GM06990 (cell line): ENCODE measurements at regions not wholly inside any gene's neighbourhood (a gene's known extent, or its start where the extent isn't known, plus 50 kb on each side); places are given as distances from the start of the nearest gene placed in this dataset.
A peak's percentile ranks its signal among the peaks of the same experiment; 100 is the strongest.

Experiments
- DNase-seq: peaks from one replicate; pipeline ENCODE4 v3.0.0-alpha.2; 2011; ENCODE audit not compliant: insufficient read length; ENCODE audit errors: extremely low read depth
- H3K27me3 ChIP-seq: replicated peaks from 2 replicates; pipeline ENCODE4 v1.6.0; 2011; ENCODE audit warnings: low read length; ENCODE audit not compliant: control insufficient read depth, insufficient read depth
- H3K36me3 ChIP-seq: 2 replicates; pipeline ENCODE4 v1.5.1; 2011; ENCODE audit warnings: low read length; ENCODE audit not compliant: control insufficient read depth, insufficient read depth
- H3K4me3 ChIP-seq: replicated peaks from 2 replicates; pipeline ENCODE4 v1.5.1; 2011; ENCODE audit warnings: low read depth, mild to moderate bottlenecking, control low read depth, low read length
- CTCF ChIP-seq: IDR thresholded peaks from 2 replicates; pipeline ENCODE4 v1.5.1; 2011; ENCODE audit warnings: low read length, control low read depth, mild to moderate bottlenecking, inconsistent platforms; ENCODE audit not compliant: insufficient read depth, poor library complexity, severe bottlenecking

DNA sequence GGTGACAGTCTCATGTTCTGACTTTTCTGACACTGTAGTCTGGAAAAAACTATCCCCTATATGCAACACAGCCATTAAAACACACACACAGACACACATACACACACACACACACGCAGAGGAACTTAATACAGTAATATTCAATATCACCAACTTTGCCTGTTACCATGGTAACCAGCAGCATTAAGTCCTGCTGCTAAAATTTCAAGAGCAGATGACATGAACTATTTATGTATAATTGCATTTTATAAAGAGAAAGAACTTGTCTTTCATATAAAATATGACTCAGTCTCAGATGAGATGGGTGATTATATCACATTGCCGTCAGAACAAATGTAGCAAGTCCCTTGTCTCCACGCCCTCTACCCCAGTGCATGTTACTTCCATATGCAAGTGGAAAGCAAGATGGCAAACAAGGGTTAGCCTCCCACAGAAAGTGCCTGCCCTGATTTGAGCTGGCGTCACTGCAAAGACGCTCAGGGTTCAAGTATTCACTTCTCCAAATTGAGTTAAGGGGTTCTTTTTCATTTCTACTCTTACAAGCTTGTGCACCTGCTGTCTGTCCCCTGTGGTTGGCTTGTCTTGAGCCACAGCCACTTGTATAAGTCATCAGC lies 576.8 kb downstream of the UQCRFS1 start:
- no peak for TF ChIP-seq CTCF
- no peaks in the 10 kb centered on the region for H3K36me3 ChIP-seq
- H3K4me3 ChIP-seq: no peak overlapping the region
- DNase-seq: no peak
- no peaks in the 10 kb centered on the region for H3K27me3 ChIP-seq

DNA sequence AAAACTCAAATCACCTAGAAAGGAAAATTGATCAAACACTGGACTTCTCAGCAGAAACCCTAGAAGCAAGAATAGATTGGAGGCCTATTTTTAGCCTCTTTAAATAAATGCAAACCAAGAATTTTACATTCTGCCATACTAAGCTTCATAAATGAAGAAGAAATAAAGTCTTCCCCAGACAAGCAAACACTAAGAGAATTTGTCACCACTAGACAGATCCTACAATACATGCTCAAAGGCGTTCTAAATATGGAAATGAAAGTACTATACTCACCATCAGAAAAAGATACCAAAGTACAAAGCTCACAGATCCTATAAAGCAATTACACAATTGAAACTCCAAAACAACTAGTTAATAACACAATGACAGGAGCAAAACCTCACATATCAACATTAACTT lies 578.1 kb downstream of the UQCRFS1 start:
- TF ChIP-seq CTCF: no peak
- no peak for DNase-seq

DNA sequence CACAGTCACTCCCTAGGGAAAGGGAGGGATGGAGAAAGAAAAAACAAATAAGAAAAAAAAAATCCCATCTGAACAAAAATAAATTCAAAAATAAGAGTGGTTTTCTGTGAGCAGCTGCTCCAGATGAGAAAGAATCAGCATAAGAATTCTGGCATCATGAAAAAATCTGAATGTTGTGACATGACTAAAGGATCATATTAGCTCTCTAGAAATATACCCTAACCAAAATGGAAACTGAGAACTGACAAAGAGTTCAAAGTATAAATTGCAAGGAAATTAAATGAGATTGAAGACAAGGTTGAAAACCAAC lies 579.0 kb downstream of the UQCRFS1 start:
- no peak for DNase-seq
- H3K36me3 ChIP-seq: no peaks in the 10 kb centered on the region
- H3K27me3 ChIP-seq: no peaks in the 10 kb centered on the region
- H3K4me3 ChIP-seq: no peak overlapping the region
- no peak for TF ChIP-seq CTCF

More for the DNA sequence above, 578.1 kb downstream of the UQCRFS1 start:
- Histone ChIP-seq H3K36me3 (no peaks in the 10 kb centered on the region), H3K27me3 (no peaks in the 10 kb centered on the region), H3K4me3 (no peak overlapping the region)

DNA sequence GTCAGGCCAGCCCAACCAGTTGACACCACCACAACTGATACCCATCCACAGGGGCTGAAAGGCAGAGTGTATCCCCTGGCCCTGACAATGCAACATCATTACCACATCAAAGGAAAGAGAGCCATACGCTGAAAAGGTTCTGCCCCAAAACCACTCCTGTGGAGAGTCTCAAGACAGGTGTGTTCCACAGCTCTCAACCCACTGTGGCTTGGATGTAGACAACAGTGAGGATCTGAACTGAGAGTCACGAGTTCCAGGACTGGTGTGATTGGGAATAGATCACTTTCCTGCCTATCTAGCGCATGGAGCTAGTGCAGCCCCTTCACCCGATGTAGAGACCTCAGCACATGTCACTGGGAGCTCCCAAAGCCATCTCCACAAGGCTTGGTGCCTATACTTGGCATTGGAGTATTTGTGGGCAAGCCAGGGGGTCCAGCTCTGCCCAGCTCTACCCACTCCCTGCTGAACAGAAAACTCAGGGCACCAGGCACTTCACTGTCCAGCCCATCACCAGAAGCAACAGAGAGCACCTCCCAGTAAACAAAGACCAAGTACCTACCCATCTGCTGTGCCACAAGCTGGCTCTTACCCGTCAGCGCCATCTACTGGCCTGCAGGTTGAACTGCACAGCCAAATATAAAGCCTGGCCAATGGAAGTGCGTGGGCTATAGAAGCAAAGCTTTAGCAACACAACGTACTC lies 579.5 kb downstream of the UQCRFS1 start:
- peak; percentile 87 for TF ChIP-seq CTCF
- no peak overlapping the region for H3K4me3 ChIP-seq
- peak; percentile 12 for DNase-seq
- no peaks in the 10 kb centered on the region for H3K27me3 ChIP-seq
- H3K36me3 ChIP-seq: no peaks in the 10 kb centered on the region

GRCh38 chr19:28632371-28633080 lies 580.4 kb downstream of the UQCRFS1 start:
- TF ChIP-seq CTCF: no peak
- peak; percentile 6 for DNase-seq
- no peaks in the 10 kb centered on the region for H3K27me3 ChIP-seq
- H3K36me3 ChIP-seq: no peaks in the 10 kb centered on the region
- H3K4me3 ChIP-seq: no peak overlapping the region
